Neural progenitor cell (in vitro differentiated cells): ENCODE measurements at regions not wholly inside any gene's neighbourhood (a gene's known extent, or its start where the extent isn't known, plus 50 kb on each side); places are given as distances from the start of the nearest gene placed in this dataset.

Experiments
- DNase-seq: peaks from one replicate; pipeline ENCODE4 v3.0.0-alpha.2; 2016; ENCODE audit warnings: low spot score
- H2AFZ ChIP-seq: fragments of 200-600 bp; sonication (generic); replicated peaks from 2 replicates; pipeline ENCODE4 v1.6.1; 2016; ENCODE audit warnings: antibody characterized with exemption
- H3F3A ChIP-seq: fragments of 200-600 bp; sonication (generic); 2 replicates; pipeline ENCODE4 v1.6.1; 2016; ENCODE audit warnings: antibody characterized with exemption, low read depth
- H3K27ac ChIP-seq: fragments of 200-600 bp; sonication (generic); 2 replicates; pipeline ENCODE4 v1.5.1; 2016; ENCODE audit warnings: mild to moderate bottlenecking
- H3K27me3 ChIP-seq: fragments of 200-600 bp; sonication (generic); 2 replicates; pipeline ENCODE4 v1.6.1; 2016; ENCODE audit warnings: mild to moderate bottlenecking, moderate library complexity
- H3K36me3 ChIP-seq: fragments of 200-600 bp; sonication (generic); 2 replicates; pipeline ENCODE4 v1.5.1; 2016
- H3K4me1 ChIP-seq: fragments of 200-600 bp; sonication (generic); 2 replicates; pipeline ENCODE4 v1.6.1; 2016; ENCODE audit warnings: mixed run types
- H3K4me2 ChIP-seq: fragments of 200-600 bp; sonication (generic); 2 replicates; pipeline ENCODE4 v1.6.1; 2016
- H3K4me3 ChIP-seq: fragments of 200-600 bp; sonication (generic); 2 replicates; pipeline ENCODE4 v1.5.1; 2016
- H3K79me2 ChIP-seq: fragments of 200-600 bp; sonication (generic); 2 replicates; pipeline ENCODE4 v1.6.1; 2016; ENCODE audit warnings: low read depth
- H3K9ac ChIP-seq: fragments of 200-600 bp; sonication (generic); 2 replicates; pipeline ENCODE4 v1.6.1; 2016
- H3K9me3 ChIP-seq: fragments of 200-600 bp; sonication (generic); 2 replicates; pipeline ENCODE4 v1.5.1; 2016; ENCODE audit warnings: low read depth
- H4K20me1 ChIP-seq: fragments of 200-600 bp; sonication (generic); 2 replicates; pipeline ENCODE4 v1.6.1; 2016; ENCODE audit warnings: low read depth
- H3K27ac Mint-ChIP-seq: 3 replicates; pipeline ENCODE4 v1.8.0; 2021; ENCODE audit warnings: mixed read lengths
- H3K27me3 Mint-ChIP-seq: 2 replicates; pipeline ENCODE4 v1.8.0; 2022; ENCODE audit warnings: low read depth, mild to moderate bottlenecking, inconsistent platforms, moderate library complexity, mixed read lengths; ENCODE audit not compliant: insufficient read depth
- H3K36me3 Mint-ChIP-seq: 3 replicates; pipeline ENCODE4 v1.8.0; 2021; ENCODE audit warnings: mixed read lengths
- H3K4me1 Mint-ChIP-seq: 3 replicates; pipeline ENCODE4 v1.8.0; 2021; ENCODE audit warnings: mixed read lengths
- H3K4me3 Mint-ChIP-seq: 3 replicates; pipeline ENCODE4 v1.8.0; 2021; ENCODE audit warnings: mild to moderate bottlenecking, moderate library complexity, mixed read lengths
- H3K9me3 Mint-ChIP-seq: 3 replicates; pipeline ENCODE4 v1.8.0; 2020; ENCODE audit warnings: mixed read lengths
- EZH2 ChIP-seq: fragments of 200-600 bp; sonication (generic); IDR thresholded peaks from 2 replicates; pipeline ENCODE4 v1.6.1; 2017; ENCODE audit warnings: antibody characterized with exemption, mild to moderate bottlenecking, moderate library complexity
- EZH2phosphoT487 ChIP-seq: fragments of 200-600 bp; sonication (generic); IDR thresholded peaks from 2 replicates; pipeline ENCODE4 v1.6.1; 2017; ENCODE audit warnings: antibody characterized with exemption
- TF ChIP-seq, protein P1 (sequence below): fragments of 200-600 bp; sonication (generic); IDR thresholded peaks from 2 replicates; pipeline ENCODE4 v1.5.1; 2017; ENCODE audit warnings: antibody characterized with exemption, mild to moderate bottlenecking

- H3K36me3 ChIP-seq, result no peaks in the 10 kb centered on the region
- TF ChIP-seq EZH2 (no peak), EZH2phosphoT487 (no peak)
- TF ChIP-seq, protein P1, sequence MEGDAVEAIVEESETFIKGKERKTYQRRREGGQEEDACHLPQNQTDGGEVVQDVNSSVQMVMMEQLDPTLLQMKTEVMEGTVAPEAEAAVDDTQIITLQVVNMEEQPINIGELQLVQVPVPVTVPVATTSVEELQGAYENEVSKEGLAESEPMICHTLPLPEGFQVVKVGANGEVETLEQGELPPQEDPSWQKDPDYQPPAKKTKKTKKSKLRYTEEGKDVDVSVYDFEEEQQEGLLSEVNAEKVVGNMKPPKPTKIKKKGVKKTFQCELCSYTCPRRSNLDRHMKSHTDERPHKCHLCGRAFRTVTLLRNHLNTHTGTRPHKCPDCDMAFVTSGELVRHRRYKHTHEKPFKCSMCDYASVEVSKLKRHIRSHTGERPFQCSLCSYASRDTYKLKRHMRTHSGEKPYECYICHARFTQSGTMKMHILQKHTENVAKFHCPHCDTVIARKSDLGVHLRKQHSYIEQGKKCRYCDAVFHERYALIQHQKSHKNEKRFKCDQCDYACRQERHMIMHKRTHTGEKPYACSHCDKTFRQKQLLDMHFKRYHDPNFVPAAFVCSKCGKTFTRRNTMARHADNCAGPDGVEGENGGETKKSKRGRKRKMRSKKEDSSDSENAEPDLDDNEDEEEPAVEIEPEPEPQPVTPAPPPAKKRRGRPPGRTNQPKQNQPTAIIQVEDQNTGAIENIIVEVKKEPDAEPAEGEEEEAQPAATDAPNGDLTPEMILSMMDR, result no peak
- H3K27me3 Mint-ChIP-seq, result peaks cover 6% of the 10 kb centered on the region
- no peak overlapping the region for H3K4me2 ChIP-seq
- peaks cover 5% of the 10 kb centered on the region for H3K4me1 ChIP-seq
- H3K9ac ChIP-seq, result no peak overlapping the region
- peaks cover 18% of the 10 kb centered on the region for H3K4me1 Mint-ChIP-seq
- no peak overlapping the region for H3K4me3 Mint-ChIP-seq
- no peaks in the 10 kb centered on the region for H3K27me3 ChIP-seq
- H3K9me3 Mint-ChIP-seq, result no peaks in the 10 kb centered on the region
- no peak overlapping the region for H3K27ac Mint-ChIP-seq
- no peaks in the 10 kb centered on the region for H4K20me1 ChIP-seq
- no peaks in the 10 kb centered on the region for H3K9me3 ChIP-seq
- no peak overlapping the region for H3K27ac ChIP-seq
- DNase-seq, result no peak
- H3K4me3 ChIP-seq, result no peak overlapping the region
- H3K36me3 Mint-ChIP-seq, result no peaks in the 10 kb centered on the region
- H2AFZ ChIP-seq, result no peak overlapping the region
- H3F3A ChIP-seq, result no peaks in the 10 kb centered on the region
- no peaks in the 10 kb centered on the region for H3K79me2 ChIP-seq
These were observed 102.2 kb upstream of the JUN start for GRCh38 chr1:58885998-58886397.

- Histone ChIP-seq H3K36me3 (no peaks in the 10 kb centered on the region), H3F3A (no peaks in the 10 kb centered on the region), H4K20me1 (no peaks in the 10 kb centered on the region), H3K27me3 (no peaks in the 10 kb centered on the region), H3K79me2 (no peaks in the 10 kb centered on the region), H3K27ac (no peak overlapping the region), H2AFZ (no peak overlapping the region), H3K9me3 (no peaks in the 10 kb centered on the region), H3K4me1 (peaks cover 5% of the 10 kb centered on the region), H3K4me2 (no peak overlapping the region), H3K9ac (no peak overlapping the region), H3K4me3 (no peak overlapping the region)
- Mint-ChIP-seq H3K9me3 (no peaks in the 10 kb centered on the region), H3K4me1 (peaks cover 18% of the 10 kb centered on the region), H3K4me3 (no peak overlapping the region), H3K36me3 (no peaks in the 10 kb centered on the region), H3K27me3 (peaks cover 6% of the 10 kb centered on the region), H3K27ac (peak overlapping the region; percentile 46)
- DNase-seq, result no peak
- TF ChIP-seq EZH2phosphoT487 (no peak), EZH2 (no peak)
- TF ChIP-seq, protein P1, result no peak
These were observed 102.8 kb upstream of the JUN start for GRCh38 chr1:58886611-58887010.

GRCh38 chr1:58887059-58887458, 103.2 kb upstream of the JUN start:
- H3K4me2 ChIP-seq, result no peak overlapping the region
- Mint-ChIP-seq H3K9me3 (no peaks in the 10 kb centered on the region), H3K4me3 (no peak overlapping the region), H3K36me3 (no peaks in the 10 kb centered on the region), H3K27ac (peak overlapping the region; percentile 4), H3K4me1 (peaks cover 14% of the 10 kb centered on the region), H3K27me3 (peaks cover 6% of the 10 kb centered on the region)
- no peaks in the 10 kb centered on the region for H3K9me3 ChIP-seq
- no peaks in the 10 kb centered on the region for H4K20me1 ChIP-seq
- DNase-seq, result no peak
- H3K36me3 ChIP-seq, result no peaks in the 10 kb centered on the region
- no peak overlapping the region for H3K4me3 ChIP-seq
- H3K79me2 ChIP-seq, result no peaks in the 10 kb centered on the region
- H2AFZ ChIP-seq, result no peak overlapping the region
- no peak for TF ChIP-seq EZH2
- no peak for TF ChIP-seq EZH2phosphoT487
- TF ChIP-seq, protein P1, result no peak
- H3K27me3 ChIP-seq, result no peaks in the 10 kb centered on the region
- H3K4me1 ChIP-seq, result peaks cover 5% of the 10 kb centered on the region
- H3K27ac ChIP-seq, result no peak overlapping the region
- no peaks in the 10 kb centered on the region for H3F3A ChIP-seq
- H3K9ac ChIP-seq, result no peak overlapping the region
